HUES48 (cell line): ENCODE measurements at regions not wholly inside any gene's neighbourhood (a gene's known extent, or its start where the extent isn't known, plus 50 kb on each side); places are given as distances from the start of the nearest gene placed in this dataset.
A peak's percentile ranks its signal among the peaks of the same experiment; 100 is the strongest.
"Not testable (repeated sequence)": the region's sequence is repeated elsewhere in the genome, so short reads cannot be mapped to it uniquely, and the experiment has no call there.

ENCODE experiments used
- H3K27ac ChIP-seq: one replicate; pipeline ENCODE4 v1.7.0; 2013; ENCODE audit warnings: low read depth, low read length, inconsistent platforms
- H3K27me3 ChIP-seq: 2 replicates; pipeline ENCODE4 v1.6.1; 2013; ENCODE audit warnings: mild to moderate bottlenecking, low read length; ENCODE audit not compliant: control insufficient read depth, insufficient read depth
- H3K36me3 ChIP-seq: 2 replicates; pipeline ENCODE4 v1.6.1; 2013; ENCODE audit warnings: low read length; ENCODE audit not compliant: control insufficient read depth, insufficient read depth
- H3K4me1 ChIP-seq: 2 replicates; pipeline ENCODE4 v1.6.1; 2013; ENCODE audit warnings: mild to moderate bottlenecking, low read length; ENCODE audit not compliant: control insufficient read depth, insufficient read depth
- H3K4me3 ChIP-seq: 2 replicates; pipeline ENCODE4 v1.5.1; 2013; ENCODE audit warnings: mild to moderate bottlenecking, low read depth, low read length
- H3K9ac ChIP-seq: 2 replicates; pipeline ENCODE4 v1.6.1; 2013; ENCODE audit warnings: mild to moderate bottlenecking, low read depth, low read length, moderate library complexity
- H3K9me3 ChIP-seq: 2 replicates; pipeline ENCODE4 v1.6.1; 2013; ENCODE audit warnings: low read length; ENCODE audit not compliant: control insufficient read depth, insufficient read depth

- Histone ChIP-seq H3K4me3 (0 out of 2 replicates have a peak overlapping the region, but pooled peaks have one; percentile 5), H3K4me1 (peaks cover 18% of the 10 kb centered on the region), H3K9me3 (no peaks in the 10 kb centered on the region), H3K9ac (peak overlapping the region; percentile 6; the same call in 1 of the 2 replicates), H3K27ac (peak overlapping the region; percentile 78), H3K36me3 (no peaks in the 10 kb centered on the region), H3K27me3 (no peaks in the 10 kb centered on the region)
These were observed 1060.0 kb upstream of the DDX18 start for GRCh38 chr2:116754381-116755101.

GRCh38 chr2:116761864-116762263 lies 1052.6 kb upstream of the DDX18 start:
- Histone ChIP-seq H3K36me3 (no peaks in the 10 kb centered on the region), H3K4me1 (peaks cover 13% of the 10 kb centered on the region), H3K27ac (no peak overlapping the region), H3K27me3 (peaks cover 5% of the 10 kb centered on the region), H3K4me3 (no peak overlapping the region), H3K9me3 (no peaks in the 10 kb centered on the region), H3K9ac (no peak overlapping the region)

GRCh38 chr2:116769514-116769913 lies 1045.0 kb upstream of the DDX18 start:
- no peak overlapping the region for H3K9ac ChIP-seq
- H3K4me1 ChIP-seq = no peaks in the 10 kb centered on the region
- H3K4me3 ChIP-seq = no peak overlapping the region
- no peak overlapping the region for H3K27ac ChIP-seq
- no peaks in the 10 kb centered on the region for H3K9me3 ChIP-seq
- H3K27me3 ChIP-seq = no peaks in the 10 kb centered on the region
- no peaks in the 10 kb centered on the region for H3K36me3 ChIP-seq

GRCh38 chr2:116776556-116776955 lies 1037.9 kb upstream of the DDX18 start:
- H3K9ac ChIP-seq = no peak overlapping the region
- H3K9me3 ChIP-seq = no peaks in the 10 kb centered on the region
- no peaks in the 10 kb centered on the region for H3K36me3 ChIP-seq
- no peak overlapping the region for H3K27ac ChIP-seq
- H3K4me3 ChIP-seq = no peak overlapping the region
- H3K27me3 ChIP-seq = no peaks in the 10 kb centered on the region
- H3K4me1 ChIP-seq = no peaks in the 10 kb centered on the region

- Histone ChIP-seq H3K27ac (no peak overlapping the region), H3K9me3 (no peaks in the 10 kb centered on the region), H3K9ac (no peak overlapping the region), H3K36me3 (no peaks in the 10 kb centered on the region), H3K4me3 (no peak overlapping the region), H3K27me3 (no peaks in the 10 kb centered on the region), H3K4me1 (peaks cover 4% of the 10 kb centered on the region; the same call in 1 of the 2 replicates)
These were observed 1026.6 kb upstream of the DDX18 start for GRCh38 chr2:116787848-116788247.

GRCh38 chr2:116802671-116803070 lies 1011.8 kb upstream of the DDX18 start:
- no peaks in the 10 kb centered on the region for H3K27me3 ChIP-seq
- H3K36me3 ChIP-seq = no peaks in the 10 kb centered on the region
- H3K4me1 ChIP-seq = no peaks in the 10 kb centered on the region
- no peak overlapping the region for H3K9ac ChIP-seq
- H3K4me3 ChIP-seq = no peak overlapping the region
- no peak overlapping the region for H3K27ac ChIP-seq
- H3K9me3 ChIP-seq = peaks cover 36% of the 10 kb centered on the region

- Histone ChIP-seq H3K4me3 (no peak overlapping the region), H3K9me3 (peaks cover 36% of the 10 kb centered on the region), H3K9ac (no peak overlapping the region), H3K27me3 (no peaks in the 10 kb centered on the region), H3K36me3 (no peaks in the 10 kb centered on the region), H3K27ac (no peak overlapping the region), H3K4me1 (no peaks in the 10 kb centered on the region)
These were observed 1009.6 kb upstream of the DDX18 start for GRCh38 chr2:116804901-116805300.

- H3K9ac ChIP-seq, H3K27me3 ChIP-seq, H3K36me3 ChIP-seq, H3K27ac ChIP-seq, H3K4me3 ChIP-seq, H3K4me1 ChIP-seq: not testable (repeated sequence)
- H3K9me3 ChIP-seq = peaks cover 29% of the 10 kb centered on the region
These were observed 1008.0 kb upstream of the DDX18 start for GRCh38 chr2:116806505-116806904.

GRCh38 chr2:116809109-116809508 lies 1005.4 kb upstream of the DDX18 start:
- H3K9me3 ChIP-seq = peaks cover 4% of the 10 kb centered on the region; the same call in 1 of the 2 replicates
- H3K4me1 ChIP-seq = no peaks in the 10 kb centered on the region
- H3K27me3 ChIP-seq = no peaks in the 10 kb centered on the region
- no peak overlapping the region for H3K9ac ChIP-seq
- no peaks in the 10 kb centered on the region for H3K36me3 ChIP-seq
- H3K4me3 ChIP-seq = no peak overlapping the region
- H3K27ac ChIP-seq = no peak overlapping the region

- Histone ChIP-seq H3K4me1 (no peaks in the 10 kb centered on the region), H3K4me3 (no peak overlapping the region), H3K9me3 (peaks cover 2% of the 10 kb centered on the region; the same call in 1 of the 2 replicates), H3K9ac (no peak overlapping the region), H3K36me3 (no peaks in the 10 kb centered on the region), H3K27me3 (no peaks in the 10 kb centered on the region), H3K27ac (no peak overlapping the region)
These were observed 1004.4 kb upstream of the DDX18 start for GRCh38 chr2:116810071-116810470.

GRCh38 chr2:116810645-116811044 lies 1003.8 kb upstream of the DDX18 start:
- Histone ChIP-seq H3K9ac (no peak overlapping the region), H3K4me3 (no peak overlapping the region), H3K36me3 (no peaks in the 10 kb centered on the region), H3K27ac (no peak overlapping the region), H3K27me3 (no peaks in the 10 kb centered on the region), H3K4me1 (no peaks in the 10 kb centered on the region), H3K9me3 (no peaks in the 10 kb centered on the region)
